ENCODE measurements at regions not wholly inside any gene's neighbourhood (a gene's known extent, or its start where the extent isn't known, plus 50 kb on each side); places are given as distances from the start of the nearest gene placed in this dataset.

DNA sequence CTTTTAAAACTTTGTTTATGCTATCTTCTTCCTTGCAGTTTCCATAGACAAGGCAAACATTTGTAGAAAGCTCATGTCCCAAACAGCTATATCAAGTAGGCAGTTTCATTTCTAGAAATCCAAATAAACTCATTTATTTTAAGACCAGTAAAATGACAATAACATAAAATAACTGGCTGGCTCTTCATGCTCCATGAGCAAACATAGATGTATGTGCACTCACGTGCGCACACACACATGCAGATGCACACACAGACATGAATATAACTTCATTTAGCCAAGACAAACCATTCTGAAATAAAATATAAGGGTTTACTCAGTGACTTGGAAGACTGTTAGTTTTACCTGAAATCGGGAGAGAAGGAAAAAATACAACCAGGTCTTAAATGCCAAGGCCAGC, 176.5 kb upstream of the GAS1 start:
- TF ChIP-seq, protein P1, sequence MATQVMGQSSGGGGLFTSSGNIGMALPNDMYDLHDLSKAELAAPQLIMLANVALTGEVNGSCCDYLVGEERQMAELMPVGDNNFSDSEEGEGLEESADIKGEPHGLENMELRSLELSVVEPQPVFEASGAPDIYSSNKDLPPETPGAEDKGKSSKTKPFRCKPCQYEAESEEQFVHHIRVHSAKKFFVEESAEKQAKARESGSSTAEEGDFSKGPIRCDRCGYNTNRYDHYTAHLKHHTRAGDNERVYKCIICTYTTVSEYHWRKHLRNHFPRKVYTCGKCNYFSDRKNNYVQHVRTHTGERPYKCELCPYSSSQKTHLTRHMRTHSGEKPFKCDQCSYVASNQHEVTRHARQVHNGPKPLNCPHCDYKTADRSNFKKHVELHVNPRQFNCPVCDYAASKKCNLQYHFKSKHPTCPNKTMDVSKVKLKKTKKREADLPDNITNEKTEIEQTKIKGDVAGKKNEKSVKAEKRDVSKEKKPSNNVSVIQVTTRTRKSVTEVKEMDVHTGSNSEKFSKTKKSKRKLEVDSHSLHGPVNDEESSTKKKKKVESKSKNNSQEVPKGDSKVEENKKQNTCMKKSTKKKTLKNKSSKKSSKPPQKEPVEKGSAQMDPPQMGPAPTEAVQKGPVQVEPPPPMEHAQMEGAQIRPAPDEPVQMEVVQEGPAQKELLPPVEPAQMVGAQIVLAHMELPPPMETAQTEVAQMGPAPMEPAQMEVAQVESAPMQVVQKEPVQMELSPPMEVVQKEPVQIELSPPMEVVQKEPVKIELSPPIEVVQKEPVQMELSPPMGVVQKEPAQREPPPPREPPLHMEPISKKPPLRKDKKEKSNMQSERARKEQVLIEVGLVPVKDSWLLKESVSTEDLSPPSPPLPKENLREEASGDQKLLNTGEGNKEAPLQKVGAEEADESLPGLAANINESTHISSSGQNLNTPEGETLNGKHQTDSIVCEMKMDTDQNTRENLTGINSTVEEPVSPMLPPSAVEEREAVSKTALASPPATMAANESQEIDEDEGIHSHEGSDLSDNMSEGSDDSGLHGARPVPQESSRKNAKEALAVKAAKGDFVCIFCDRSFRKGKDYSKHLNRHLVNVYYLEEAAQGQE (IDR thresholded peaks at IDR 0.05; ENCODE audit: insufficient read depth in 1 of 2, low read depth in 2 of 2, low read length in 2 of 2): no peak
- TF ChIP-seq POLR2AphosphoS5 (IDR thresholded peaks at IDR 0.05; ENCODE audit: low read depth, low read length) (no peak), TAF1 (IDR thresholded peaks at IDR 0.05; ENCODE audit: borderline replicate concordance, insufficient read depth, low read length) (no peak)

Measured in PFSK-1 (cell line).